IMR-90 (cell line): ENCODE measurements at regions not wholly inside any gene's neighbourhood (a gene's known extent, or its start where the extent isn't known, plus 50 kb on each side); places are given as distances from the start of the nearest gene placed in this dataset.

ENCODE experiments used
- ATAC-seq: fragments of 200-7000 bp; cut with Tn5 transposase; 2 replicates; pipeline ENCODE4 v1.9.1; 2020; ENCODE audit warnings: low read depth, mild to moderate bottlenecking, moderate library complexity
- BruUV-seq: library from RNA; stranded (reverse); fragments of 400-500 nt; replicated peaks from 2 replicates; lab custom pipeline; 2021; lab: Mats Ljungman, UMichigan
- CTCF ChIA-PET: fragments of 300-600 bp; formaldehyde crosslinking; extraction: SDS; loops from one replicate; lab custom pipeline; 2021; ENCODE audit warnings: antibody characterized with exemption; lab: Yijun Ruan, JAX
- POLR2A ChIA-PET: fragments of 300-600 bp; sonication (Branson Sonifier 250); formaldehyde crosslinking; loops from one replicate; lab custom pipeline; 2022; ENCODE audit warnings: antibody characterized with exemption; ENCODE audit not compliant: unreplicated experiment; lab: Charles Lee
- DNase-seq: peaks from one replicate; pipeline ENCODE4 v3.0.0; 2013
- H2AFZ ChIP-seq: replicated peaks from 2 replicates; pipeline ENCODE3; 2013; ENCODE audit warnings: low read length, mild to moderate bottlenecking; ENCODE audit not compliant: poor library complexity
- H2AK5ac ChIP-seq: 2 replicates; pipeline ENCODE4 v1.6.1; 2013; ENCODE audit warnings: low read depth, low read length, inconsistent platforms
- H2AK9ac ChIP-seq: replicated peaks from 2 replicates; pipeline ENCODE3; 2013; ENCODE audit warnings: mild to moderate bottlenecking, low read depth, low read length, moderate library complexity; ENCODE audit not compliant: poor library complexity
- H2BK120ac ChIP-seq: 2 replicates; pipeline ENCODE4 v1.6.1; 2013; ENCODE audit warnings: low read depth, low read length, inconsistent platforms
- H2BK15ac ChIP-seq: 3 replicates; pipeline ENCODE4 v1.6.1; 2013; ENCODE audit warnings: low read depth, low read length, inconsistent platforms
- H2BK20ac ChIP-seq: 2 replicates; pipeline ENCODE4 v1.6.1; 2013; ENCODE audit warnings: low read depth, mild to moderate bottlenecking, inconsistent platforms, low read length, moderate library complexity
- H2BK5ac ChIP-seq: 2 replicates; pipeline ENCODE4 v1.6.1; 2013; ENCODE audit warnings: mild to moderate bottlenecking, low read depth, low read length, inconsistent platforms; ENCODE audit not compliant: poor library complexity, severe bottlenecking
- H3K14ac ChIP-seq: replicated peaks from 2 replicates; pipeline ENCODE4 v1.6.1; 2013; ENCODE audit warnings: low read depth, low read length, inconsistent platforms
- H3K18ac ChIP-seq: 2 replicates; pipeline ENCODE4 v1.6.1; 2013; ENCODE audit warnings: low read depth, low read length, control low read depth
- H3K23ac ChIP-seq: 2 replicates; pipeline ENCODE4 v1.6.1; 2013; ENCODE audit warnings: low read depth, low read length, inconsistent platforms
- H3K27ac ChIP-seq: 2 replicates; pipeline ENCODE4 v1.5.1; 2013; ENCODE audit warnings: mild to moderate bottlenecking, control low read depth, low read length; ENCODE audit not compliant: insufficient read depth
- H3K27me3 ChIP-seq: 2 replicates; pipeline ENCODE4 v1.6.1; 2013; ENCODE audit warnings: low read length; ENCODE audit not compliant: control insufficient read depth, insufficient read depth
- H3K36me3 ChIP-seq: 2 replicates; pipeline ENCODE4 v1.6.1; 2013; ENCODE audit warnings: low read length, mixed read lengths; ENCODE audit not compliant: control insufficient read depth, insufficient read depth
- H3K4ac ChIP-seq: 2 replicates; pipeline ENCODE4 v1.6.1; 2013; ENCODE audit warnings: low read depth, low read length, inconsistent platforms
- H3K4me1 ChIP-seq: 2 replicates; pipeline ENCODE4 v1.6.1; 2013; ENCODE audit warnings: low read length, mixed read lengths; ENCODE audit not compliant: control insufficient read depth, insufficient read depth
- H3K4me2 ChIP-seq: 2 replicates; pipeline ENCODE4 v1.6.1; 2013; ENCODE audit warnings: low read depth, mild to moderate bottlenecking, control low read depth, low read length, moderate library complexity
- H3K4me3 ChIP-seq: 2 replicates; pipeline ENCODE4 v1.5.1; 2013; ENCODE audit warnings: low read depth, mild to moderate bottlenecking, control low read depth, low read length, moderate library complexity; ENCODE audit not compliant: insufficient read depth
- H3K56ac ChIP-seq: 2 replicates; pipeline ENCODE4 v1.6.1; 2013; ENCODE audit warnings: low read length, inconsistent platforms; ENCODE audit not compliant: insufficient read depth; ENCODE audit errors: extremely low read depth
- H3K79me1 ChIP-seq, 2 experiments: 2 replicates each; pipeline ENCODE4 v1.6.1; 2013; ENCODE audit warnings: low read length in 2 of 2, inconsistent platforms in 1 of 2, low read depth in 1 of 2
- H3K9ac ChIP-seq: 2 replicates; pipeline ENCODE4 v1.6.1; 2013; ENCODE audit warnings: low read depth, low read length, control low read depth
- H3K9me1 ChIP-seq: 2 replicates; pipeline ENCODE4 v1.6.1; 2013; ENCODE audit warnings: low read length, inconsistent platforms; ENCODE audit not compliant: insufficient read depth
- H3K9me3 ChIP-seq: 2 replicates; pipeline ENCODE4 v1.6.1; 2013; ENCODE audit warnings: low read length; ENCODE audit not compliant: control insufficient read depth, insufficient read depth
- H4K20me1 ChIP-seq: 2 replicates; pipeline ENCODE4 v1.6.1; 2013; ENCODE audit warnings: low read length, inconsistent platforms; ENCODE audit not compliant: insufficient read depth
- H4K5ac ChIP-seq: 2 replicates; pipeline ENCODE4 v1.6.1; 2013; ENCODE audit warnings: mild to moderate bottlenecking, low read depth, low read length, control low read depth
- H4K8ac ChIP-seq, 2 experiments: 2 replicates each; pipeline ENCODE4 v1.6.1; 2013; ENCODE audit warnings: low read depth in 2 of 2, low read length in 2 of 2, control low read depth in 1 of 2, inconsistent platforms in 1 of 2
- H4K91ac ChIP-seq: 2 replicates; pipeline ENCODE4 v1.6.1; 2013; ENCODE audit warnings: low read depth, low read length, inconsistent platforms; ENCODE audit not compliant: insufficient read depth
- RFX5 ChIP-seq: IDR thresholded peaks from 2 replicates; pipeline ENCODE4 v1.8.0; 2012; ENCODE audit warnings: low read depth, mild to moderate bottlenecking, low read length, moderate library complexity
- WGBS, 2 experiments: methylation state at CpG; one replicate each; pipeline versions ENCODE4 v1.1.5 to v1.1.7; 2013; ENCODE audit warnings: missing lambda C conversion rate in 2 of 2; ENCODE audit not compliant: insufficient read length in 1 of 2; ENCODE audit errors: extremely low coverage in 2 of 2; 5-methylcytosine and 5-hydroxymethylcytosine counted together
- dilution Hi-C: fragments of 300-500 bp; cut with HindIII; formaldehyde crosslinking; loops from one replicate; pipeline ENCODE4 v1.14.3; 2018; ENCODE audit warnings: low sequenced_read_pairs; ENCODE audit not compliant: unreplicated experiment
- in situ Hi-C: fragments of 300-500 bp; cut with MboI; formaldehyde crosslinking; loops from 3 replicates; pipeline ENCODE4 v1.14.3; 2019; ENCODE audit warnings: low sequenced_read_pairs, inconsistent platforms, mixed read lengths
- intact Hi-C: fragments of 100-400 bp; cut with micrococcal nuclease; formaldehyde crosslinking; loops from 2 replicates; pipeline ENCODE4 v1.10.0; 2022

- no peak overlapping the region for H2BK5ac ChIP-seq
- H3K9me3 ChIP-seq, result peaks cover 25% of the 10 kb centered on the region
- no peak overlapping the region for H2BK120ac ChIP-seq
- H3K4me2 ChIP-seq, result no peak overlapping the region
- no peak overlapping the region for H3K56ac ChIP-seq
- in situ Hi-C loops, result no loop called here
- no peak overlapping the region for H4K5ac ChIP-seq
- DNase-seq, result no peak
- H3K23ac ChIP-seq, result no peak overlapping the region
- no peak overlapping the region for H2AK5ac ChIP-seq
- no peak for ATAC-seq
- no peak overlapping the region for H2BK20ac ChIP-seq
- CTCF ChIA-PET, result no interaction called here
- no peaks in the 10 kb centered on the region for H3K27me3 ChIP-seq
- no peak overlapping the region for H2AK9ac ChIP-seq
- POLR2A ChIA-PET, result no interaction called here
- BruUV-seq, result no TSS peak
- H3K27ac ChIP-seq, result no peak overlapping the region
- WGBS, 2 experiments, result 22% methylated on average over 1 of the region's 7 CpGs; no CpG with 5 or more reads in 1 of the 2 experiments
- H3K36me3 ChIP-seq, result no peaks in the 10 kb centered on the region
- H3K14ac ChIP-seq, result no peak overlapping the region
- H3K4ac ChIP-seq, result no peak overlapping the region
- H4K91ac ChIP-seq, result no peak overlapping the region
- no peak overlapping the region for H2AFZ ChIP-seq
- intact Hi-C loops, result no loop called here
- TF ChIP-seq RFX5, result no peak
- H4K20me1 ChIP-seq, result no peaks in the 10 kb centered on the region
- H3K9ac ChIP-seq, result no peak overlapping the region
- dilution Hi-C loops, result no loop called here
- H3K4me3 ChIP-seq, result no peak overlapping the region
- H3K9me1 ChIP-seq, result no peaks in the 10 kb centered on the region
- no peaks in the 10 kb centered on the region for H3K4me1 ChIP-seq
- no peak overlapping the region for H3K18ac ChIP-seq
- no peak overlapping the region for H4K8ac ChIP-seq
- no peak overlapping the region for H2BK15ac ChIP-seq
- H3K79me1 ChIP-seq, result no peaks in the 10 kb centered on the region
Measured at GRCh38 chr10:128542659-128543058, 416.4 kb upstream of the MKI67 start.
